SK-N-SH (cell line): ENCODE measurements at regions not wholly inside any gene's neighbourhood (a gene's known extent, or its start where the extent isn't known, plus 50 kb on each side); places are given as distances from the start of the nearest gene placed in this dataset.

Source experiments
- CTCF ChIA-PET: fragments of 300-600, 350-600 bp; formaldehyde crosslinking; extraction: SDS; loops from one replicate; lab custom pipeline; 2021; lab: Yijun Ruan, JAX
- POLR2A ChIA-PET: fragments of 350-600 bp; sonication (Branson Sonifier 250); formaldehyde crosslinking; extraction: SDS; loops from one replicate; lab custom pipeline; 2020; ENCODE audit warnings: antibody characterized with exemption, inconsistent platforms; lab: Yijun Ruan, JAX
- DNase-seq: peaks from one replicate; pipeline ENCODE4 v3.0.0; 2012
- H2AFZ ChIP-seq: fragments of 200-600 bp; sonication (generic); 2 replicates; pipeline ENCODE4 v1.8.1; 2016; ENCODE audit warnings: antibody characterized with exemption, mild to moderate bottlenecking, low read depth
- H3F3A ChIP-seq: fragments of 200-600 bp; sonication (generic); replicated peaks from 2 replicates; pipeline ENCODE3; 2016; ENCODE audit warnings: antibody characterized with exemption, mild to moderate bottlenecking; ENCODE audit not compliant: insufficient read depth
- H3K27ac ChIP-seq, 2 experiments: fragments of 200-500 bp in 1 of 2; fragments of 200-600 bp in 1 of 2; sonication (Bioruptor generic) in 1 of 2; sonication (generic), shearing (Covaris generic) in 1 of 2; 2 replicates each; pipeline versions ENCODE4 v1.5.1 to v1.6.1; 2014 to 2016; ENCODE audit warnings: low read depth in 2 of 2, inconsistent platforms in 1 of 2, low read length in 1 of 2, mild to moderate bottlenecking in 1 of 2, mixed read lengths in 1 of 2
- H3K27me3 ChIP-seq: fragments of 200-600 bp; sonication (generic), shearing (Covaris generic); 2 replicates; pipeline ENCODE4 v1.6.1; 2016; ENCODE audit warnings: mixed run types; ENCODE audit not compliant: insufficient read depth
- H3K36me3 ChIP-seq, 2 experiments: fragments of 200-500 bp in 1 of 2; fragments of 200-600 bp in 1 of 2; sonication (Bioruptor generic) in 1 of 2; sonication (generic) in 1 of 2; replicated peaks in 1 of 2; 2 replicates each; pipeline versions ENCODE3 to v1.5.1; 2014 to 2016; ENCODE audit warnings: low read length in 1 of 2, mild to moderate bottlenecking in 1 of 2; ENCODE audit not compliant: insufficient read depth in 2 of 2, control insufficient read depth in 1 of 2
- H3K4me1 ChIP-seq, 2 experiments: fragments of 200-500 bp in 1 of 2; fragments of 200-600 bp in 1 of 2; sonication (Bioruptor generic) in 1 of 2; sonication (generic), shearing (Covaris generic) in 1 of 2; 2 replicates each; pipeline versions ENCODE4 v1.5.1 to v1.6.1; 2014 to 2016; ENCODE audit warnings: low read depth in 1 of 2, low read length in 1 of 2, mixed run types in 1 of 2; ENCODE audit not compliant: insufficient read depth in 2 of 2, control insufficient read depth in 1 of 2
- H3K4me2 ChIP-seq: fragments of 200-600 bp; sonication (generic), shearing (Covaris generic); 2 replicates; pipeline ENCODE4 v1.6.1; 2017; ENCODE audit warnings: mixed run types
- H3K4me3 ChIP-seq, 2 experiments: fragments of 200-500 bp in 1 of 2; fragments of 200-600 bp in 1 of 2; sonication (Bioruptor generic) in 1 of 2; sonication (generic), shearing (Covaris generic) in 1 of 2; 2 replicates each; pipeline versions ENCODE4 v1.5.1 to v1.8.1; 2014 to 2016; ENCODE audit warnings: low read depth in 2 of 2, inconsistent platforms in 1 of 2, low read length in 1 of 2, mild to moderate bottlenecking in 1 of 2, mixed read lengths in 1 of 2, moderate library complexity in 1 of 2
- H3K79me2 ChIP-seq: fragments of 200-600 bp; sonication (generic); 2 replicates; pipeline ENCODE4 v1.8.1; 2017; ENCODE audit warnings: mild to moderate bottlenecking; ENCODE audit not compliant: insufficient read depth
- H3K9ac ChIP-seq: fragments of 200-600 bp; sonication (generic); 2 replicates; pipeline ENCODE4 v1.6.1; 2017; ENCODE audit warnings: mixed run types
- H3K9me2 ChIP-seq: fragments of 200-600 bp; sonication (generic); 2 replicates; pipeline ENCODE4 v1.6.1; 2017; ENCODE audit warnings: mixed run types
- H3K9me3 ChIP-seq: fragments of 200-600 bp; sonication (generic); 2 replicates; pipeline ENCODE4 v1.6.1; 2017; ENCODE audit warnings: mixed run types, mild to moderate bottlenecking, moderate library complexity
- H4K20me1 ChIP-seq: fragments of 200-600 bp; sonication (generic); 2 replicates; pipeline ENCODE4 v1.6.1; 2017; ENCODE audit warnings: mild to moderate bottlenecking, mixed run types; ENCODE audit not compliant: insufficient read depth
- EZH2phosphoT487 ChIP-seq: fragments of 200-600 bp; sonication (generic); IDR thresholded peaks from 2 replicates; pipeline ENCODE4 v1.6.1; 2017; ENCODE audit warnings: low read depth, mixed run types, mild to moderate bottlenecking, antibody characterized with exemption, moderate library complexity, borderline replicate concordance
- JUND ChIP-seq: IDR thresholded peaks from 2 replicates; pipeline ENCODE4 v1.4.0; 2012
- MEF2A ChIP-seq: IDR thresholded peaks from 2 replicates; pipeline ENCODE4 v1.4.0; 2012; ENCODE audit warnings: low read depth, borderline replicate concordance
- MXI1 ChIP-seq: IDR thresholded peaks from 2 replicates; pipeline ENCODE4 v1.6.1; 2012; ENCODE audit warnings: mild to moderate bottlenecking, low read depth, low read length, improper control_type of control experiment
- RCOR1 ChIP-seq: fragments of 150-350 bp; IDR thresholded peaks from 2 replicates; pipeline ENCODE4 v1.6.1; 2017; ENCODE audit warnings: antibody characterized with exemption, low read length
- RFX5 ChIP-seq: IDR thresholded peaks from 2 replicates; pipeline ENCODE4 v1.6.1; 2012; ENCODE audit warnings: mild to moderate bottlenecking, improper control_type of control experiment, low read length
- SMC3 ChIP-seq: IDR thresholded peaks from 2 replicates; pipeline ENCODE4 v1.6.1; 2012; ENCODE audit warnings: low read depth, low read length, improper control_type of control experiment
- TAF1 ChIP-seq: IDR thresholded peaks from 2 replicates; pipeline ENCODE4 v1.6.1; 2012; ENCODE audit warnings: low read depth, mild to moderate bottlenecking, low read length, moderate library complexity, borderline replicate concordance
- WGBS: methylation state at CpG from one replicate; pipeline ENCODE4 v1.1.6; 2017; ENCODE audit warnings: low lambda C conversion rate; 5-methylcytosine and 5-hydroxymethylcytosine counted together
- TF ChIP-seq, protein P1 (sequence below): IDR thresholded peaks from 2 replicates; pipeline ENCODE4 v1.4.0; 2012; ENCODE audit warnings: low read depth, borderline replicate concordance
- TF ChIP-seq, protein P2 (sequence below): IDR thresholded peaks from 2 replicates; pipeline ENCODE4 v1.4.0; 2012; ENCODE audit warnings: low read depth
- TF ChIP-seq, protein P3 (sequence below): IDR thresholded peaks from 2 replicates; pipeline ENCODE4; 2012

DNA sequence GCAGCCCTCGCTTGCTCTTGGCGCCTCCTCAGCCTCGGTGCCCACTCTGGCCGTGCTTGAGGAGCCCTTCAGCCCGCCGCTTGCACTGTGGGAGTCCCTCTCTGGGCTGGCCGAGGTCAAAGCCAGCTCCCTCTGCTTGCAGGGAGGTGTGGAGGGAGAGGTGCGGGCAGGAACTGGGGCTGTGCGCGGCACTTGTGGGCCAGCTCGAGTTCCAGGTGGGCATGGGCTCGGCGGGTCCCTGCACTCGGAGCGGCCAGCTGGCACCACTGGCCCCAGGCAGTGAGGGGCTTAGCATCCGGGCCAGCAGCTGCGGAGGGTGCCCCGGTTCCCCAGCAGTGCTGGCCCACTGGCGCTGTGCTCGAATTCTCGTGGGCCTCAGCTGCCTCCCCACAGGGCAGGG is 152.1 kb upstream of the SEMA3C start:
- CTCF ChIA-PET, result interaction anchor here (1.1 kb wide), 1 partner anchor 10 kb away, joined by 3 read pairs; no protein-coding TSS in a partner anchor
- no peaks in the 10 kb centered on the region for H3F3A ChIP-seq
- TF ChIP-seq TAF1, result no peak
- TF ChIP-seq EZH2phosphoT487, result no peak
- TF ChIP-seq RFX5, result no peak
- H3K36me3 ChIP-seq, result no peaks in the 10 kb centered on the region
- no peaks in the 10 kb centered on the region for H3K9me2 ChIP-seq
- H3K27ac ChIP-seq, result no peak overlapping the region
- no peaks in the 10 kb centered on the region for H3K79me2 ChIP-seq
- WGBS, result 88% methylated on average over 16 of the region's 21 CpGs
- H4K20me1 ChIP-seq, result no peaks in the 10 kb centered on the region
- H3K4me1 ChIP-seq, result no peaks in the 10 kb centered on the region
- H2AFZ ChIP-seq, result no peak overlapping the region
- no peaks in the 10 kb centered on the region for H3K27me3 ChIP-seq
- POLR2A ChIA-PET, result no interaction called here
- no peak for DNase-seq
- no peak overlapping the region for H3K4me3 ChIP-seq
- no peaks in the 10 kb centered on the region for H3K9me3 ChIP-seq
- no peak overlapping the region for H3K4me2 ChIP-seq
- H3K9ac ChIP-seq, result no peak overlapping the region

DNA sequence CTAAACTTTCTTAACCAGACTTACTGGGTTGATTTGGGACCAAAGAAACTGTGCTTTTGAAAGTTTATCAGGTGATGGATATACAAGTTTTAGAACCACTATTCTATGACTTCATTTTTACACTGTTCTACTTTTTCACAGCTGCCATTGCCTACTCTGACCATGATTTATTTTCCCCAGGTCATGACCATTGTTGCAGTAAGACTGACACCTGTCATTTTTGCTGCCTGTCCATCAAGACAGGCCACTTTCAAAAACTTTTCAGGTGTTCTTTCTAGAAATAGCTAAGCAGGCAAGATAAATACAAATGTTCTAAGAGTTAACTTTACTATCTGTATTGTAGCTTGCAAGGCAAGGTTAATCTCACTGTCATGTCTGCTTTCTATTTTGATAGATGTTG is 147.9 kb upstream of the SEMA3C start:
- CTCF ChIA-PET, result interaction anchor here (0.9 kb wide), 1 partner anchor 85 kb away, joined by 3 read pairs; no protein-coding TSS in a partner anchor

DNA sequence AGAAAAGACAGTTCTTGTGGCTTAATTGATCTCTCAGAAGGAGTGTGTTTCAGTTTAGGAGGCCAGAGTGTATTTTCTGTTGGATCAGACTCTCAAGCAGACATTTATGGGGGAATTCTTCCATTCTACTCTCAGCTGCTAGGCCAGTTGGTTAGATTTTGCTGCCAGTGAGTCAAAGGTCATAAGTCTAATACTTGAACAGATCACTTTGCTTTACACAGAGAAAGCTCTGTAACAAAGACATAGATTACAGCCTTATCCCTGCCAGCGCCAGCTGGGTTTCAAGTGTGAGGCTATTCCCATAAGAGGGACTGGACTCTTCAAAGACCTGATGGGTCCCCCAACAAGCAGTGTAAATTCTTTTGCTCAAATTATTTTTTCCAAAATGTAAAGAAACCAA is 145.6 kb upstream of the SEMA3C start:
- H3K27ac ChIP-seq, result no peak overlapping the region
- no peaks in the 10 kb centered on the region for H4K20me1 ChIP-seq
- H3K9ac ChIP-seq, result no peak overlapping the region
- H3K4me2 ChIP-seq, result no peak overlapping the region
- TF ChIP-seq RCOR1 (no peak), JUND (no peak), SMC3 (no peak), MXI1 (no peak), MEF2A (no peak), TAF1 (no peak)
- TF ChIP-seq, protein P1, sequence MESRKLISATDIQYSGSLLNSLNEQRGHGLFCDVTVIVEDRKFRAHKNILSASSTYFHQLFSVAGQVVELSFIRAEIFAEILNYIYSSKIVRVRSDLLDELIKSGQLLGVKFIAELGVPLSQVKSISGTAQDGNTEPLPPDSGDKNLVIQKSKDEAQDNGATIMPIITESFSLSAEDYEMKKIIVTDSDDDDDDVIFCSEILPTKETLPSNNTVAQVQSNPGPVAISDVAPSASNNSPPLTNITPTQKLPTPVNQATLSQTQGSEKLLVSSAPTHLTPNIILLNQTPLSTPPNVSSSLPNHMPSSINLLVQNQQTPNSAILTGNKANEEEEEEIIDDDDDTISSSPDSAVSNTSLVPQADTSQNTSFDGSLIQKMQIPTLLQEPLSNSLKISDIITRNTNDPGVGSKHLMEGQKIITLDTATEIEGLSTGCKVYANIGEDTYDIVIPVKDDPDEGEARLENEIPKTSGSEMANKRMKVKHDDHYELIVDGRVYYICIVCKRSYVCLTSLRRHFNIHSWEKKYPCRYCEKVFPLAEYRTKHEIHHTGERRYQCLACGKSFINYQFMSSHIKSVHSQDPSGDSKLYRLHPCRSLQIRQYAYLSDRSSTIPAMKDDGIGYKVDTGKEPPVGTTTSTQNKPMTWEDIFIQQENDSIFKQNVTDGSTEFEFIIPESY, result no peak
- TF ChIP-seq, protein P2, sequence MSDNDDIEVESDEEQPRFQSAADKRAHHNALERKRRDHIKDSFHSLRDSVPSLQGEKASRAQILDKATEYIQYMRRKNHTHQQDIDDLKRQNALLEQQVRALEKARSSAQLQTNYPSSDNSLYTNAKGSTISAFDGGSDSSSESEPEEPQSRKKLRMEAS, result no peak
- no peaks in the 10 kb centered on the region for H3K4me1 ChIP-seq
- no peaks in the 10 kb centered on the region for H3K9me2 ChIP-seq
- H3K36me3 ChIP-seq, result no peaks in the 10 kb centered on the region
- no peak overlapping the region for H3K4me3 ChIP-seq
- 0 out of 2 replicates have a peak overlapping the region, but pooled peaks have one; percentile 3 for H2AFZ ChIP-seq
- no peaks in the 10 kb centered on the region for H3F3A ChIP-seq
- H3K9me3 ChIP-seq, result no peaks in the 10 kb centered on the region
- H3K27me3 ChIP-seq, result no peaks in the 10 kb centered on the region
- DNase-seq, result no peak
- ChIA-PET CTCF (no interaction called here), POLR2A (no interaction called here)
- 100% methylated on average over 1 of the region's 1 CpG for WGBS
- H3K79me2 ChIP-seq, result no peaks in the 10 kb centered on the region

More for the DNA sequence above, 147.9 kb upstream of the SEMA3C start:
- Histone ChIP-seq H3K9me2 (no peaks in the 10 kb centered on the region), H3K4me1 (no peaks in the 10 kb centered on the region), H3K4me3 (no peak overlapping the region), H4K20me1 (no peaks in the 10 kb centered on the region), H3K4me2 (no peak overlapping the region), H3F3A (no peaks in the 10 kb centered on the region)
- POLR2A ChIA-PET, result no interaction called here
- TF ChIP-seq EZH2phosphoT487, result no peak
- TF ChIP-seq, protein P3, sequence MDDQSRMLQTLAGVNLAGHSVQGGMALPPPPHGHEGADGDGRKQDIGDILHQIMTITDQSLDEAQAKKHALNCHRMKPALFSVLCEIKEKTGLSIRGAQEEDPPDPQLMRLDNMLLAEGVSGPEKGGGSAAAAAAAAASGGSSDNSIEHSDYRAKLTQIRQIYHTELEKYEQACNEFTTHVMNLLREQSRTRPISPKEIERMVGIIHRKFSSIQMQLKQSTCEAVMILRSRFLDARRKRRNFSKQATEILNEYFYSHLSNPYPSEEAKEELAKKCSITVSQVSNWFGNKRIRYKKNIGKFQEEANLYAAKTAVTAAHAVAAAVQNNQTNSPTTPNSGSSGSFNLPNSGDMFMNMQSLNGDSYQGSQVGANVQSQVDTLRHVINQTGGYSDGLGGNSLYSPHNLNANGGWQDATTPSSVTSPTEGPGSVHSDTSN, result no peak
- TF ChIP-seq, all 33 proteins: peak for 0
- Histone ChIP-seq H3K27ac (no peak overlapping the region), H3K9me3 (no peaks in the 10 kb centered on the region), H3K27me3 (no peaks in the 10 kb centered on the region), H2AFZ (no peak overlapping the region), H3K36me3 (no peaks in the 10 kb centered on the region), H3K9ac (no peak overlapping the region), H3K79me2 (no peaks in the 10 kb centered on the region)
- DNase-seq, result no peak
